SIG-M5 treated with dmso at 0.1 percent for 504 hours (cell line): ENCODE measurements at regions not wholly inside any gene's neighbourhood (a gene's known extent, or its start where the extent isn't known, plus 50 kb on each side); places are given as distances from the start of the nearest gene placed in this dataset.
"Not testable (repeated sequence)": the region's sequence is repeated elsewhere in the genome, so short reads cannot be mapped to it uniquely, and the experiment has no call there.

ENCODE experiments used
- DNase-seq: peaks from one replicate; lab custom pipeline; 2025; ENCODE audit not compliant: unreplicated experiment; lab: John Stamatoyannopoulos, UW

GRCh38 chr3:165521131-165521871, 315.9 kb downstream of the BCHE start:
- no peak for DNase-seq

GRCh38 chr3:165519687-165520086, 317.5 kb downstream of the BCHE start:
- DNase-seq: no peak

- DNase-seq: no peak
These were observed 318.9 kb downstream of the BCHE start for GRCh38 chr3:165518346-165518745.

GRCh38 chr3:165513715-165514701, 317.8 kb upstream of the SLITRK3 start:
- DNase-seq: no peak

- DNase-seq: no peak
These were observed 311.4 kb upstream of the SLITRK3 start for GRCh38 chr3:165507576-165507975.

- no peak for DNase-seq
These were observed 310.9 kb upstream of the SLITRK3 start for GRCh38 chr3:165507060-165507459.

GRCh38 chr3:165505657-165506056, 309.5 kb upstream of the SLITRK3 start:
- no peak for DNase-seq

GRCh38 chr3:165504554-165504953, 308.4 kb upstream of the SLITRK3 start:
- no peak for DNase-seq

- DNase-seq: no peak
These were observed 307.6 kb upstream of the SLITRK3 start for GRCh38 chr3:165503825-165504224.

- DNase-seq: no peak
These were observed 307.2 kb upstream of the SLITRK3 start for GRCh38 chr3:165503346-165503745.

- DNase-seq: no peak
These were observed 306.5 kb upstream of the SLITRK3 start for GRCh38 chr3:165502707-165503106.

GRCh38 chr3:165498742-165499141, 302.6 kb upstream of the SLITRK3 start:
- not testable (repeated sequence) for DNase-seq

GRCh38 chr3:165491487-165491886, 295.3 kb upstream of the SLITRK3 start:
- no peak for DNase-seq

GRCh38 chr3:165476399-165477060, 280.3 kb upstream of the SLITRK3 start:
- DNase-seq: no peak

GRCh38 chr3:165466856-165467255, 270.7 kb upstream of the SLITRK3 start:
- DNase-seq: no peak

GRCh38 chr3:165464736-165465135, 268.6 kb upstream of the SLITRK3 start:
- no peak for DNase-seq

GRCh38 chr3:165463531-165463930, 267.3 kb upstream of the SLITRK3 start:
- DNase-seq: no peak

- DNase-seq: no peak
These were observed 266.6 kb upstream of the SLITRK3 start for GRCh38 chr3:165462636-165463334.

GRCh38 chr3:165459924-165460835, 264.0 kb upstream of the SLITRK3 start:
- no peak for DNase-seq

- no peak for DNase-seq
These were observed 262.9 kb upstream of the SLITRK3 start for GRCh38 chr3:165459111-165459510.
